PC-9 (cell line): ENCODE measurements at regions not wholly inside any gene's neighbourhood (a gene's known extent, or its start where the extent isn't known, plus 50 kb on each side); places are given as distances from the start of the nearest gene placed in this dataset.

Experiments
- CTCF ChIP-seq: fragments of 200-600 bp; sonication (generic); conservative IDR thresholded peaks from 2 replicates; pipeline ENCODE4 v1.6.1; 2017; ENCODE audit warnings: mixed run types, antibody characterized with exemption, mild to moderate bottlenecking, moderate library complexity
- EZH2 ChIP-seq: fragments of 200-600 bp; sonication (generic); IDR thresholded peaks from 2 replicates; pipeline ENCODE4 v1.8.0; 2017; ENCODE audit warnings: antibody characterized with exemption, low read depth

- TF ChIP-seq EZH2 (no peak), CTCF (no peak)
Observed at GRCh38 chr5:63398346-63398745, 563.9 kb downstream of the HTR1A start.
